Liver (tissue), 8 donors: ENCODE measurements at regions not wholly inside any gene's neighbourhood (a gene's known extent, or its start where the extent isn't known, plus 50 kb on each side); places are given as distances from the start of the nearest gene placed in this dataset.

Experiments used
- DNase-seq: peaks from one replicate; pipeline ENCODE4 v3.0.0-alpha.2; 2017; ENCODE audit warnings: low spot score
- H3K27ac ChIP-seq, 2 donors: one replicate each; pipeline ENCODE4 v1.7.0; 2013; ENCODE audit warnings: inconsistent platforms in 2 of 2, low read length in 2 of 2, control low read depth in 1 of 2, low read depth in 1 of 2, mild to moderate bottlenecking in 1 of 2
- H3K27me3 ChIP-seq, 4 donors: one replicate each; pipeline versions ENCODE4 v1.6.1 to v1.7.0; 2013; ENCODE audit warnings: low read length in 3 of 4, inconsistent platforms in 1 of 4, mild to moderate bottlenecking in 1 of 4, moderate library complexity in 1 of 4; ENCODE audit not compliant: control insufficient read depth in 4 of 4, insufficient read depth in 4 of 4
- H3K36me3 ChIP-seq, 4 donors: one replicate each; pipeline versions ENCODE4 v1.6.1 to v1.7.0; 2013; ENCODE audit warnings: low read length in 3 of 4, mild to moderate bottlenecking in 3 of 4, low read depth in 1 of 4, moderate library complexity in 1 of 4; ENCODE audit not compliant: control insufficient read depth in 4 of 4, insufficient read depth in 3 of 4
- H3K4me1 ChIP-seq, 4 donors: one replicate each; pipeline versions ENCODE4 v1.6.1 to v1.7.0; 2013; ENCODE audit warnings: low read length in 3 of 4, mild to moderate bottlenecking in 3 of 4, moderate library complexity in 1 of 4; ENCODE audit not compliant: control insufficient read depth in 4 of 4, insufficient read depth in 4 of 4
- H3K4me3 ChIP-seq, 3 donors: one replicate each; pipeline versions ENCODE4 v1.6.1 to v1.7.0; 2013; ENCODE audit warnings: low read length in 3 of 3, control low read depth in 1 of 3, low read depth in 1 of 3, mild to moderate bottlenecking in 1 of 3
- H3K9ac ChIP-seq, 2 donors: one replicate each; pipeline ENCODE4 v1.7.0; 2013; ENCODE audit warnings: low read length in 2 of 2, mild to moderate bottlenecking in 2 of 2, moderate library complexity in 2 of 2, control low read depth in 1 of 2, low read depth in 1 of 2
- H3K9me3 ChIP-seq, 4 donors: one replicate each; pipeline versions ENCODE4 v1.6.1 to v1.7.0; 2013; ENCODE audit warnings: low read length in 3 of 4; ENCODE audit not compliant: control insufficient read depth in 4 of 4
- ATF3 ChIP-seq: IDR thresholded peaks from 2 replicates; pipeline ENCODE4 v1.6.1; 2016; ENCODE audit warnings: antibody characterized with exemption
- CTCF ChIP-seq: fragments of 150-350 bp; IDR thresholded peaks from 2 replicates; pipeline ENCODE4 v1.5.1; 2017; ENCODE audit warnings: improper control_type of control experiment, low read depth, low read length; ENCODE audit not compliant: missing input control
- EGR1 ChIP-seq, 2 donors: IDR thresholded peaks; 2 replicates each; pipeline ENCODE4 v1.6.1; 2016 to 2018; ENCODE audit warnings: antibody characterized with exemption in 2 of 2, low read depth in 2 of 2
- FOXA1 ChIP-seq: IDR thresholded peaks from 2 replicates; pipeline ENCODE4 v1.6.1; 2016; ENCODE audit warnings: antibody characterized with exemption
- FOXA2 ChIP-seq: IDR thresholded peaks from 2 replicates; pipeline ENCODE4 v1.6.1; 2016; ENCODE audit warnings: antibody characterized with exemption
- GABPA ChIP-seq, 2 donors: IDR thresholded peaks in 1 of 2; conservative IDR thresholded peaks in 1 of 2; 2 replicates each; pipeline ENCODE4 v1.6.1; 2016; ENCODE audit warnings: antibody characterized with exemption in 2 of 2, mild to moderate bottlenecking in 1 of 2, moderate library complexity in 1 of 2
- HNF4A ChIP-seq, 2 donors: conservative IDR thresholded peaks; 2 replicates each; pipeline ENCODE4 v1.6.1; 2016; ENCODE audit warnings: antibody characterized with exemption in 2 of 2, mild to moderate bottlenecking in 2 of 2
- HNF4G ChIP-seq: IDR thresholded peaks from 2 replicates; pipeline ENCODE4 v1.6.1; 2016; ENCODE audit warnings: antibody characterized with exemption
- JUND ChIP-seq, 2 donors: IDR thresholded peaks; 2 replicates each; pipeline ENCODE4 v1.6.1; 2016; ENCODE audit warnings: antibody characterized with exemption in 2 of 2
- MAX ChIP-seq: IDR thresholded peaks from 2 replicates; pipeline ENCODE4 v1.6.1; 2016; ENCODE audit warnings: antibody characterized with exemption
- NR2F2 ChIP-seq: IDR thresholded peaks from 2 replicates; pipeline ENCODE4 v1.6.1; 2016; ENCODE audit warnings: antibody characterized with exemption
- RAD21 ChIP-seq, 2 donors: IDR thresholded peaks; 2 replicates each; pipeline ENCODE4 v1.6.1; 2016; ENCODE audit warnings: antibody characterized with exemption in 2 of 2, mild to moderate bottlenecking in 2 of 2
- REST ChIP-seq: IDR thresholded peaks from 2 replicates; pipeline ENCODE4 v1.6.1; 2016; ENCODE audit warnings: antibody characterized with exemption, mild to moderate bottlenecking
- RXRA ChIP-seq, 2 donors: IDR thresholded peaks; 2 replicates each; pipeline ENCODE4 v1.6.1; 2017 to 2018; ENCODE audit warnings: antibody characterized with exemption in 2 of 2, mild to moderate bottlenecking in 1 of 2
- SP1 ChIP-seq: IDR thresholded peaks from 2 replicates; pipeline ENCODE4 v1.6.1; 2018; ENCODE audit warnings: antibody characterized with exemption, mild to moderate bottlenecking
- TAF1 ChIP-seq: conservative IDR thresholded peaks from 2 replicates; pipeline ENCODE4 v1.6.1; 2016; ENCODE audit warnings: antibody characterized with exemption, mild to moderate bottlenecking
- YY1 ChIP-seq: IDR thresholded peaks from 2 replicates; pipeline ENCODE4 v1.6.1; 2016; ENCODE audit warnings: antibody characterized with exemption, mild to moderate bottlenecking
- ZBTB33 ChIP-seq: IDR thresholded peaks from 2 replicates; pipeline ENCODE4 v1.6.1; 2016; ENCODE audit warnings: antibody characterized with exemption
- WGBS: extraction: QIAGEN DNeasy Blood & Tissue Kit; methylation state at CpG from one replicate; pipeline ENCODE4 v1.1.7; 2013; 5-methylcytosine and 5-hydroxymethylcytosine counted together
- donor health status: healthy.
- donor health status: healthy.
- donor health status: healthy.
- donor health status: healthy.
- donor health status: healthy.

- TF ChIP-seq EGR1 (IDR thresholded peaks at IDR 0.05; ENCODE audit: low read depth in 2 of 2) = no peak
- no peak for TF ChIP-seq RXRA (IDR thresholded peaks at IDR 0.05)
- TF ChIP-seq TAF1 = no peak
- no peak for TF ChIP-seq REST
- no peak for TF ChIP-seq HNF4G
- TF ChIP-seq RAD21 (IDR thresholded peaks at IDR 0.05) = no peak
- TF ChIP-seq JUND (IDR thresholded peaks at IDR 0.05) = no peak
- TF ChIP-seq FOXA1 = no peak
- no peak for TF ChIP-seq FOXA2
- no peak for TF ChIP-seq ATF3
- no peak for TF ChIP-seq GABPA (IDR thresholded peaks at IDR 0.05 in 1 of 2, conservative IDR thresholded peaks at IDR 0.05 in 1 of 2)
- no peak for TF ChIP-seq MAX
- TF ChIP-seq HNF4A (conservative IDR thresholded peaks at IDR 0.05) = no peak
- no peak for TF ChIP-seq NR2F2
- Histone ChIP-seq H3K4me1 (no peaks in the 10 kb centered on the region), H3K27ac (no peak overlapping the region), H3K9ac (no peak overlapping the region), H3K36me3 (no peaks in the 10 kb centered on the region), H3K4me3 (no peak overlapping the region), H3K27me3 (no peaks in the 10 kb centered on the region), H3K9me3 (no peaks in the 10 kb centered on the region)
- no peak for DNase-seq
- 49% methylated on average over 1 of the region's 1 CpG for WGBS
Observed at GRCh38 chr2:4415171-4415570, 711.8 kb downstream of the DCDC2C start.

GRCh38 chr2:4415810-4416413, 712.5 kb downstream of the DCDC2C start:
- no peak overlapping the region for H3K9ac ChIP-seq
- no peaks in the 10 kb centered on the region for H3K27me3 ChIP-seq
- TF ChIP-seq NR2F2 (no peak), YY1 (no peak), MAX (no peak), REST (no peak), FOXA2 (no peak), ZBTB33 (no peak), SP1 (no peak), FOXA1 (no peak), JUND (IDR thresholded peaks at IDR 0.05) (no peak), GABPA (IDR thresholded peaks at IDR 0.05 in 1 of 2, conservative IDR thresholded peaks at IDR 0.05 in 1 of 2) (no peak), RXRA (IDR thresholded peaks at IDR 0.05) (no peak), HNF4G (no peak), RAD21 (IDR thresholded peaks at IDR 0.05) (no peak), TAF1 (no peak), CTCF (no peak), EGR1 (IDR thresholded peaks at IDR 0.05; ENCODE audit: low read depth in 2 of 2) (no peak)
- H3K4me3 ChIP-seq = no peak overlapping the region
- no peaks in the 10 kb centered on the region for H3K9me3 ChIP-seq
- WGBS = 94% methylated on average over 1 of the region's 1 CpG
- H3K36me3 ChIP-seq = no peaks in the 10 kb centered on the region
- no peak for DNase-seq
- no peak overlapping the region for H3K27ac ChIP-seq
- no peaks in the 10 kb centered on the region for H3K4me1 ChIP-seq
